ENCODE measurements at regions not wholly inside any gene's neighbourhood (a gene's known extent, or its start where the extent isn't known, plus 50 kb on each side); places are given as distances from the start of the nearest gene placed in this dataset.

GRCh38 chr2:142426064-142426463 lies 295.2 kb upstream of the LRP1B start:
- Mint-ChIP-seq H3K36me3 (no peaks in the 10 kb centered on the region), H3K4me3 (no peak overlapping the region), H3K27ac (no peak overlapping the region), H3K4me1 (no peaks in the 10 kb centered on the region), H3K9me3 (peaks cover 0 to 2% (median 0%) of the 10 kb centered on the region in 7 donors), H3K27me3 (ENCODE audit: low read depth in 3 of 3) (no peaks in the 10 kb centered on the region)
- H3K9ac ChIP-seq (ENCODE audit: insufficient read depth, low read length, poor library complexity, severe bottlenecking): no peak overlapping the region
- no peaks in the 10 kb centered on the region for H3K79me2 ChIP-seq (ENCODE audit: insufficient read depth, low read length)
- no peaks in the 10 kb centered on the region for H3K9me3 ChIP-seq (replicated peaks in 1 of 2; ENCODE audit: control insufficient read depth in 1 of 2, insufficient read depth in 1 of 2, low read length in 2 of 2)
- H3K4me1 ChIP-seq (ENCODE audit: control insufficient read depth in 1 of 2, insufficient read depth in 2 of 2, low read length in 2 of 2): no peaks in the 10 kb centered on the region
- no peak overlapping the region for H3K4me2 ChIP-seq (replicated peaks; ENCODE audit: extremely low read depth, low read length, poor library complexity, severe bottlenecking)
- intact Hi-C loops (cut with micrococcal nuclease): no loop called here
- H3K4me3 ChIP-seq (replicated peaks in 1 of 3; ENCODE audit: low read depth in 2 of 3, low read length in 3 of 3): no peak overlapping the region
- DNase-seq: no peak
- 100% methylated on average over 2 of the region's 5 CpGs for WGBS (ENCODE audit: insufficient coverage)
- no peak overlapping the region for H2AFZ ChIP-seq (ENCODE audit: insufficient read depth, low read depth, low read length, poor library complexity, severe bottlenecking)
- TF ChIP-seq CTCF (IDR thresholded peaks at IDR 0.05): no peak
- H4K20me1 ChIP-seq (ENCODE audit: insufficient read depth, low read length): no peaks in the 10 kb centered on the region
- H3K36me3 ChIP-seq (replicated peaks in 1 of 2; ENCODE audit: control insufficient read depth in 1 of 2, insufficient read depth in 2 of 2, low read length in 2 of 2): no peaks in the 10 kb centered on the region
- H3K27me3 ChIP-seq (ENCODE audit: control insufficient read depth in 2 of 2, insufficient read depth in 2 of 2, low read length in 2 of 2): no peaks in the 10 kb centered on the region
- H3K27ac ChIP-seq (ENCODE audit: low read depth in 1 of 2, low read length in 2 of 2): no peak overlapping the region

GRCh38 chr2:142425551-142425950 lies 294.7 kb upstream of the LRP1B start:
- Histone ChIP-seq H3K27me3 (ENCODE audit: control insufficient read depth in 2 of 2, insufficient read depth in 2 of 2, low read length in 2 of 2) (no peaks in the 10 kb centered on the region), H3K36me3 (replicated peaks in 1 of 2; ENCODE audit: control insufficient read depth in 1 of 2, insufficient read depth in 2 of 2, low read length in 2 of 2) (no peaks in the 10 kb centered on the region), H2AFZ (ENCODE audit: insufficient read depth, low read depth, low read length, poor library complexity, severe bottlenecking) (no peak overlapping the region), H3K4me3 (replicated peaks in 1 of 3; ENCODE audit: low read depth in 2 of 3, low read length in 3 of 3) (no peak overlapping the region), H3K9me3 (replicated peaks in 1 of 2; ENCODE audit: control insufficient read depth in 1 of 2, insufficient read depth in 1 of 2, low read length in 2 of 2) (no peaks in the 10 kb centered on the region), H4K20me1 (ENCODE audit: insufficient read depth, low read length) (no peaks in the 10 kb centered on the region), H3K79me2 (ENCODE audit: insufficient read depth, low read length) (no peaks in the 10 kb centered on the region), H3K4me2 (replicated peaks; ENCODE audit: extremely low read depth, low read length, poor library complexity, severe bottlenecking) (no peak overlapping the region), H3K4me1 (ENCODE audit: control insufficient read depth in 1 of 2, insufficient read depth in 2 of 2, low read length in 2 of 2) (no peaks in the 10 kb centered on the region), H3K27ac (ENCODE audit: low read depth in 1 of 2, low read length in 2 of 2) (no peak overlapping the region), H3K9ac (ENCODE audit: insufficient read depth, low read length, poor library complexity, severe bottlenecking) (no peak overlapping the region)
- WGBS (ENCODE audit: insufficient coverage): 40% methylated on average over 1 of the region's 3 CpGs
- no peak for TF ChIP-seq CTCF (IDR thresholded peaks at IDR 0.05)
- no peak for DNase-seq
- H3K9me3 Mint-ChIP-seq: peaks cover 0 to 2% (median 0%) of the 10 kb centered on the region in 7 donors
- H3K4me3 Mint-ChIP-seq: no peak overlapping the region
- intact Hi-C loops (cut with micrococcal nuclease): no loop called here
- H3K36me3 Mint-ChIP-seq: no peaks in the 10 kb centered on the region
- no peak overlapping the region for H3K27ac Mint-ChIP-seq
- no peaks in the 10 kb centered on the region for H3K4me1 Mint-ChIP-seq
- H3K27me3 Mint-ChIP-seq (ENCODE audit: low read depth in 3 of 3): no peaks in the 10 kb centered on the region
